Small intestine (tissue), 7 donors: ENCODE measurements at regions not wholly inside any gene's neighbourhood (a gene's known extent, or its start where the extent isn't known, plus 50 kb on each side); places are given as distances from the start of the nearest gene placed in this dataset.

Experiments
- DNase-seq, 2 donors: peaks; one replicate each; pipeline versions ENCODE4 v3.0.0 to v3.0.0-alpha.2; 2013
- FAIRE-seq: peaks from 2 replicates; lab custom pipeline; 2012; peaks lifted over from hg19 to GRCh38; lab: Jason Lieb, UNC
- H3K27ac ChIP-seq, 3 donors: one replicate each; pipeline ENCODE4 v1.5.1; 2013; ENCODE audit warnings: low read length in 2 of 3, mild to moderate bottlenecking in 2 of 3, control low read depth in 1 of 3, inconsistent platforms in 1 of 3, low read depth in 1 of 3, moderate library complexity in 1 of 3
- H3K27me3 ChIP-seq, 3 donors: one replicate each; pipeline ENCODE4 v1.6.1; 2013; ENCODE audit warnings: low read length in 3 of 3, inconsistent platforms in 1 of 3; ENCODE audit not compliant: control insufficient read depth in 3 of 3, insufficient read depth in 3 of 3
- H3K36me3 ChIP-seq, 3 donors: one replicate each; pipeline ENCODE4 v1.6.1; 2013; ENCODE audit warnings: low read length in 3 of 3, inconsistent platforms in 1 of 3, low read depth in 1 of 3, mild to moderate bottlenecking in 1 of 3, moderate library complexity in 1 of 3; ENCODE audit not compliant: control insufficient read depth in 3 of 3, insufficient read depth in 2 of 3
- H3K4me1 ChIP-seq, 3 donors: one replicate each; pipeline ENCODE4 v1.6.1; 2013; ENCODE audit warnings: low read length in 2 of 3, inconsistent platforms in 1 of 3, low read depth in 1 of 3, mild to moderate bottlenecking in 1 of 3, moderate library complexity in 1 of 3; ENCODE audit not compliant: control insufficient read depth in 3 of 3, insufficient read depth in 2 of 3
- H3K4me3 ChIP-seq, 3 donors: one replicate each; pipeline ENCODE4 v1.5.1; 2013; ENCODE audit warnings: low read length in 3 of 3, control low read depth in 1 of 3, inconsistent platforms in 1 of 3, low read depth in 1 of 3, mild to moderate bottlenecking in 1 of 3, moderate library complexity in 1 of 3
- H3K9me3 ChIP-seq, 2 donors: one replicate each; pipeline ENCODE4 v1.6.1; 2013; ENCODE audit warnings: low read depth in 1 of 2, low read length in 1 of 2; ENCODE audit not compliant: control insufficient read depth in 2 of 2, insufficient read depth in 1 of 2
- WGBS, 3 donors: extraction: QIAGEN DNeasy Blood & Tissue Kit; methylation state at CpG; one replicate each; pipeline ENCODE4 v1.1.7; 2013; 5-methylcytosine and 5-hydroxymethylcytosine counted together
- donor health status: healthy with polysubstance abuse.
- donor health status: control.
- donor health status: control.
- donor health status: Bipolar disorder and iron deficiency.
- donor health status: healthy.

DNA sequence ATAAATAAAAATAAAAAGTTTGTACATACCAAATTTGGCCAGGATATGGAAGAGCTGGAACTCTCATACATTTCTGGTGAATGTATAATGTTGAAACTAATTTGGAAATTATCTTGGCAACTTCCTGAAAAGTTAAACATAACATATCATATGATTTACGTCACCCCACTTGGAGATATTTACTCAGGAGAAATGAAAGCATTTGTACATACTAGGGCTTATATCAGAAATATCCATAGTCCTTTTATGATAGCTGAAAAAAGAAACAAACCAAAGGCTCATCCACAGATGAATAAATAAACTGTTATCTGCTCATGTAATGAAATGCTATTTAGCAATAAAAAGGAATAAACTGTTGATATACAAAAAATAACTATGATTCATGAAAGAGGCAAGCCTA, 318.2 kb upstream of the NRXN1 start:
- DNase-seq, result peak in 1 of 2 donors; percentile 7
- Histone ChIP-seq H3K4me3 (no peak overlapping the region), H3K4me1 (no peaks in the 10 kb centered on the region), H3K36me3 (no peaks in the 10 kb centered on the region), H3K9me3 (no peaks in the 10 kb centered on the region), H3K27ac (no peak overlapping the region), H3K27me3 (no peaks in the 10 kb centered on the region)
- 13 to 23% (median 21%) methylated on average over 1 of the region's 1 CpG for WGBS, 3 donors
- FAIRE-seq, result no peak

DNA sequence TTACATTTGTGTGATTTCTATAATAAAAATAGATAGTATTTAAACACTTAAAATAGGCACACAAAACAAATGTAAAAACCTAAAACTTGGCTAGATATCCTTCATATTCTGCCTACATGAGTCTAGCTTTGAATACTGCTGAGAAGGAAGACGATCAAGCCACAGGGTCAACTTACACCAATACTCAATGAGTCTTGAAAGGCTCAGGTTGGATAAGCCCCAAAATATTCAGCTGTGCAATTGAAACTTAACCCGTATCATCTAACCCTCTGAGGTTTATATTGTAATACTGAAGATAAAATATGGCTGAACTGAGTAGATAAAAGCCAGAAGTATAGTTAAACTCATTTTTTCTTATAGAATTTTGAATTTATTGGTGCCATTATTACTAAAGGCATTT, 313.0 kb upstream of the NRXN1 start:
- H3K9me3 ChIP-seq, result no peaks in the 10 kb centered on the region
- H3K27ac ChIP-seq, result no peak overlapping the region
- no peak for DNase-seq
- no peak for FAIRE-seq
- no peaks in the 10 kb centered on the region for H3K27me3 ChIP-seq
- H3K36me3 ChIP-seq, result no peaks in the 10 kb centered on the region
- H3K4me3 ChIP-seq, result no peak overlapping the region
- WGBS, 3 donors, result 71 to 77% (median 73%) methylated on average over 2 of the region's 2 CpGs
- H3K4me1 ChIP-seq, result no peaks in the 10 kb centered on the region

- Histone ChIP-seq H3K9me3 (no peaks in the 10 kb centered on the region), H3K27me3 (no peaks in the 10 kb centered on the region), H3K27ac (no peak overlapping the region), H3K4me1 (no peaks in the 10 kb centered on the region), H3K4me3 (no peak overlapping the region), H3K36me3 (no peaks in the 10 kb centered on the region)
- 22 to 53% (median 34%) methylated on average over 7 of the region's 7 CpGs for WGBS, 3 donors
- peak in 1 of 2 donors; percentile 47 for DNase-seq
- FAIRE-seq, result no peak
Observed at GRCh38 chr2:51335087-51336058, 303.4 kb upstream of the NRXN1 start.

DNA sequence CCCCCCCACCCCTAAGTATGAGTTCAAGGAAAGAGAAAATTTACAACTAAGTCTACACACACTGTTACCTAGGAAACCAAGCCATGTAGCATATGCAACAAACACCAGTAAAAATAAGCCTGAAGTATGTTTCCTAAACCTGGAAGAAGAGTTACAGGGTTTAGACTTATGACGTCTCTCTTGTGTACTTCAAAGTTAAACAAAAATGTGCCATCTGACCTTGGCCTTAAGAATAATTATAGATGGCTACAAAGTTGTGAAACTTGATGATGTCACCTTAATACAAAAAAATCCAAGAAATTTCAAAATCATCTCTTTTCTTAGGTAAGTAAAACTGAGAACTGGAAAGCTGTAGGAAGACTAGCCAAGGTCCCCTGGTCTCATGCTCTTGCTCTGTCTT, 297.6 kb upstream of the NRXN1 start:
- Histone ChIP-seq H3K4me3 (no peak overlapping the region), H3K27ac (no peak overlapping the region), H3K9me3 (no peaks in the 10 kb centered on the region), H3K36me3 (no peaks in the 10 kb centered on the region), H3K27me3 (no peaks in the 10 kb centered on the region), H3K4me1 (no peaks in the 10 kb centered on the region)
- DNase-seq, result no peak
- 60 to 65% (median 63%) methylated on average over 1 of the region's 1 CpG for WGBS, 3 donors
- no peak for FAIRE-seq

DNA sequence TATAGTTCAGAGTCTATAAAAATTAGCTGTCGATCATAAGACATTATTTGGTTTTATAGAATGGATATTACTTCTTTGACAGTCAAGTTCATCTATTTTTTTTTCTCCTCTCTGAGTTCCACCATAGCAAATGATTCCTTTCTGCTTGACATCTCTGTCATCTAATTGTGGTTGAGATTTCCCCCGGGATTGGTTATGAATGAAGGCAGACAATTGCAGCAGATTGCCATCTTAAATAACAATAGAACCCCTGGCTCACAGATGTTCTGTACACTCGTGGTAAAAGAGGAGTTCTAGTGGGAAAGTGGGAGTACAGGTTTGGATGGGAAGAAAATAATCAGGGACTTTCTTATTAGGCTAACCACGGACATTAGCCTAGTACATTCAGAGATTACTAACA, 292.1 kb upstream of the NRXN1 start:
- Histone ChIP-seq H3K27ac (no peak overlapping the region), H3K4me3 (no peak overlapping the region), H3K27me3 (no peaks in the 10 kb centered on the region), H3K4me1 (no peaks in the 10 kb centered on the region), H3K9me3 (no peaks in the 10 kb centered on the region), H3K36me3 (no peaks in the 10 kb centered on the region)
- DNase-seq, result no peak
- no peak for FAIRE-seq
- WGBS, 3 donors, result 63 to 74% (median 71%) methylated on average over 4 of the region's 4 CpGs

GRCh38 chr2:51322613-51323012, 290.7 kb upstream of the NRXN1 start:
- no peaks in the 10 kb centered on the region for H3K4me1 ChIP-seq
- H3K36me3 ChIP-seq, result no peaks in the 10 kb centered on the region
- H3K27me3 ChIP-seq, result no peaks in the 10 kb centered on the region

DNA sequence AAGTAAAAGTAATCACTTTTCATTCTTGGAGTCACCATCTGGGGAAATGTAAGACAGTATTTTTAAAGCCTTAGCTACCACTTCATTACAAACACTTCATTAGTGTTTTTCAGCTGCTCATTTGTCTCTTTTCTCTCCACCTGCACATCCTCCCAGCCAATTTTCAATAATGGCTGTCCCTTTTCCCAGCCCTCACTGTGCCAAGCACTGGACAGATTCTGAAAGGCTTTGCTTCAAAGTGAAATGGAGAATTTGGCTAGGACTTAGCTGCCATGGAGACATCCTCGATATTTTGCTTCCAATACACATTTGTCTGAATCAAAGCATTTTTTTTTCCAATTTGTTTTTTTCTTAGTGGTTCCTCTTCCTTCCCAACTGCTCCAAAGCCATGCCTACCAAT, 272.4 kb upstream of the NRXN1 start:
- Histone ChIP-seq H3K9me3 (peaks cover 0 to 2% of the 10 kb centered on the region in 2 donors), H3K27me3 (no peaks in the 10 kb centered on the region), H3K4me3 (no peak overlapping the region), H3K36me3 (no peaks in the 10 kb centered on the region), H3K27ac (no peak overlapping the region), H3K4me1 (no peaks in the 10 kb centered on the region)
- DNase-seq, result no peak
- WGBS, 3 donors, result 62 to 81% (median 68%) methylated on average over 1 of the region's 1 CpG
- FAIRE-seq, result no peak

More at GRCh38 chr2:51322613-51323012, 290.7 kb upstream of the NRXN1 start:
- peaks cover 0 to 3% of the 10 kb centered on the region in 2 donors for H3K9me3 ChIP-seq
- DNase-seq (no peak), FAIRE-seq (no peak)
- H3K4me3 ChIP-seq, result no peak overlapping the region
- WGBS, 3 donors, result 82 to 98% (median 93%) methylated on average over 1 of the region's 1 CpG
- no peak overlapping the region for H3K27ac ChIP-seq

GRCh38 chr2:51301381-51301780, 269.4 kb upstream of the NRXN1 start:
- H3K27ac ChIP-seq, result no peak overlapping the region
- 80 to 82% (median 81%) methylated on average over 4 of the region's 4 CpGs for WGBS, 3 donors
- H3K36me3 ChIP-seq, result no peaks in the 10 kb centered on the region
- peaks cover 0 to 2% of the 10 kb centered on the region in 2 donors for H3K9me3 ChIP-seq
- no peaks in the 10 kb centered on the region for H3K4me1 ChIP-seq
- no peak overlapping the region for H3K4me3 ChIP-seq
- FAIRE-seq (no peak), DNase-seq (no peak)
- no peaks in the 10 kb centered on the region for H3K27me3 ChIP-seq
